GM12878 (cell line): ENCODE measurements at regions not wholly inside any gene's neighbourhood (a gene's known extent, or its start where the extent isn't known, plus 50 kb on each side); places are given as distances from the start of the nearest gene placed in this dataset.

ENCODE experiments used
- ATF7 ChIP-seq: fragments of 450-650 bp; IDR thresholded peaks from 2 replicates; pipeline ENCODE4 v1.6.1; 2016; ENCODE audit warnings: low read depth, mild to moderate bottlenecking
- NRF1 ChIP-seq: conservative IDR thresholded peaks from 2 replicates; pipeline ENCODE4 v1.6.1; 2011; ENCODE audit warnings: mild to moderate bottlenecking, low read depth, low read length, improper control_type of control experiment
- POLR2A ChIP-seq: IDR thresholded peaks from 2 replicates; pipeline ENCODE4 v1.6.1; 2011; ENCODE audit warnings: low read depth, mild to moderate bottlenecking, low read length
- SREBF1 ChIP-seq: IDR thresholded peaks from 2 replicates; pipeline ENCODE4 v1.6.1; 2012; ENCODE audit warnings: mild to moderate bottlenecking, low read length
- TAF1 ChIP-seq: IDR thresholded peaks from 2 replicates; pipeline ENCODE4 v1.6.1; 2011; ENCODE audit warnings: mild to moderate bottlenecking, low read depth, low read length, borderline replicate concordance
- TBL1XR1 ChIP-seq: IDR thresholded peaks from 2 replicates; pipeline ENCODE4 v1.6.1; 2012; ENCODE audit warnings: low read depth, low read length, improper control_type of control experiment
- YY1 ChIP-seq: IDR thresholded peaks from 2 replicates; pipeline ENCODE4 v1.6.1; 2011; ENCODE audit warnings: low read depth, mild to moderate bottlenecking, low read length
- TF ChIP-seq, protein P1 (sequence below), 3 experiments: IDR thresholded peaks in 2 of 3; conservative IDR thresholded peaks in 1 of 3; 2 replicates each; pipeline ENCODE4 v1.5.1; 2011; ENCODE audit warnings: low read depth in 3 of 3, low read length in 3 of 3, mild to moderate bottlenecking in 3 of 3, control low read depth in 2 of 3, moderate library complexity in 2 of 3, inconsistent platforms in 1 of 3, mixed read lengths in 1 of 3; ENCODE audit not compliant: control insufficient read depth in 2 of 3, insufficient read depth in 1 of 3; ENCODE audit errors: extremely low read depth in 1 of 3
- TF ChIP-seq, protein P2 (sequence below): IDR thresholded peaks from 2 replicates; pipeline ENCODE4 v1.6.1; 2011; ENCODE audit warnings: low read depth, mild to moderate bottlenecking, low read length, moderate library complexity, borderline replicate concordance; ENCODE audit errors: extremely low read depth
- TF ChIP-seq, protein P3 (sequence below): IDR thresholded peaks from 2 replicates; pipeline ENCODE4 v1.6.1; 2011; ENCODE audit warnings: low read depth, low read length, improper control_type of control experiment, borderline replicate concordance

DNA sequence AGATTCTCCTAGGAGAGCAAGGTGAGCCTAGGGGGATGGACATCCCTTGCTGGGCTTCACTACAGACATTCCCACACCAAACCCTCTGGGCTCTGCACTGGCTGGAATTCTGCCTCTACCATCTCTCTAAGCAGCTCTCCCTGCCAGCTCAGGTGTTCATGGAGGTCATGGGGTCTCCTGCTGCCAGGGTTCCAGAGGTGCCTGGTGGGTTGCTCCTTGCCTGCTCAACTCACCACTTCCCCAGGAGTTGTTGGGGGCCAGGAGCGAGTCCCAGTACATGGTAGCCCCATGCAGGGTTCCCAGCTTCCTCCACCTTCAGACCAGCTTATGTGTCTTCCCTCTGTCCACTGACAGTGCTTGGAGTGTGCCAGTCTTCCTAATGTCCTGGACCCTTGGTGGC is 167.8 kb upstream of the PAQR3 start:
- TF ChIP-seq YY1 (no peak), NRF1 (no peak), POLR2A (no peak), TAF1 (no peak), TBL1XR1 (no peak), ATF7 (no peak), SREBF1 (no peak)
- TF ChIP-seq, protein P1, sequence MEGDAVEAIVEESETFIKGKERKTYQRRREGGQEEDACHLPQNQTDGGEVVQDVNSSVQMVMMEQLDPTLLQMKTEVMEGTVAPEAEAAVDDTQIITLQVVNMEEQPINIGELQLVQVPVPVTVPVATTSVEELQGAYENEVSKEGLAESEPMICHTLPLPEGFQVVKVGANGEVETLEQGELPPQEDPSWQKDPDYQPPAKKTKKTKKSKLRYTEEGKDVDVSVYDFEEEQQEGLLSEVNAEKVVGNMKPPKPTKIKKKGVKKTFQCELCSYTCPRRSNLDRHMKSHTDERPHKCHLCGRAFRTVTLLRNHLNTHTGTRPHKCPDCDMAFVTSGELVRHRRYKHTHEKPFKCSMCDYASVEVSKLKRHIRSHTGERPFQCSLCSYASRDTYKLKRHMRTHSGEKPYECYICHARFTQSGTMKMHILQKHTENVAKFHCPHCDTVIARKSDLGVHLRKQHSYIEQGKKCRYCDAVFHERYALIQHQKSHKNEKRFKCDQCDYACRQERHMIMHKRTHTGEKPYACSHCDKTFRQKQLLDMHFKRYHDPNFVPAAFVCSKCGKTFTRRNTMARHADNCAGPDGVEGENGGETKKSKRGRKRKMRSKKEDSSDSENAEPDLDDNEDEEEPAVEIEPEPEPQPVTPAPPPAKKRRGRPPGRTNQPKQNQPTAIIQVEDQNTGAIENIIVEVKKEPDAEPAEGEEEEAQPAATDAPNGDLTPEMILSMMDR (IDR thresholded peaks at IDR 0.05 in 2 of 3, conservative IDR thresholded peaks at IDR 0.05 in 1 of 3; ENCODE audit: control insufficient read depth in 2 of 3, extremely low read depth in 1 of 3, insufficient read depth in 1 of 3, low read depth in 3 of 3, low read length in 3 of 3), result no peak
- TF ChIP-seq, protein P2, sequence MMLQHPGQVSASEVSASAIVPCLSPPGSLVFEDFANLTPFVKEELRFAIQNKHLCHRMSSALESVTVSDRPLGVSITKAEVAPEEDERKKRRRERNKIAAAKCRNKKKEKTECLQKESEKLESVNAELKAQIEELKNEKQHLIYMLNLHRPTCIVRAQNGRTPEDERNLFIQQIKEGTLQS, result no peak
- TF ChIP-seq, protein P3, sequence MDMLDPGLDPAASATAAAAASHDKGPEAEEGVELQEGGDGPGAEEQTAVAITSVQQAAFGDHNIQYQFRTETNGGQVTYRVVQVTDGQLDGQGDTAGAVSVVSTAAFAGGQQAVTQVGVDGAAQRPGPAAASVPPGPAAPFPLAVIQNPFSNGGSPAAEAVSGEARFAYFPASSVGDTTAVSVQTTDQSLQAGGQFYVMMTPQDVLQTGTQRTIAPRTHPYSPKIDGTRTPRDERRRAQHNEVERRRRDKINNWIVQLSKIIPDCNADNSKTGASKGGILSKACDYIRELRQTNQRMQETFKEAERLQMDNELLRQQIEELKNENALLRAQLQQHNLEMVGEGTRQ, result no peak
